ENCODE measurements at regions not wholly inside any gene's neighbourhood (a gene's known extent, or its start where the extent isn't known, plus 50 kb on each side); places are given as distances from the start of the nearest gene placed in this dataset.

- DNase-seq (ENCODE audit: low spot score), result no peak
- TF ChIP-seq CTCF (IDR thresholded peaks at IDR 0.05; ENCODE audit: extremely low read depth, missing control alignments), result no peak
Measured at GRCh38 chr9:94166976-94167346, 82.7 kb downstream of the PTPDC1 start.

- DNase-seq (ENCODE audit: low spot score), result no peak
- no peak for TF ChIP-seq CTCF (IDR thresholded peaks at IDR 0.05; ENCODE audit: extremely low read depth, missing control alignments)
Measured at GRCh38 chr9:94167376-94167890, 83.2 kb downstream of the PTPDC1 start.

GRCh38 chr9:94168203-94169000 is 84.1 kb downstream of the PTPDC1 start:
- no peak for DNase-seq (ENCODE audit: low spot score)
- TF ChIP-seq CTCF (IDR thresholded peaks at IDR 0.05; ENCODE audit: extremely low read depth, missing control alignments), result no peak

- DNase-seq (ENCODE audit: low spot score), result no peak
- TF ChIP-seq CTCF (IDR thresholded peaks at IDR 0.05; ENCODE audit: extremely low read depth, missing control alignments), result no peak
Measured at GRCh38 chr9:94169968-94170367, 85.7 kb downstream of the PTPDC1 start.

GRCh38 chr9:94173632-94174031 is 85.5 kb upstream of the ZNF169 start:
- no peak for DNase-seq (ENCODE audit: low spot score)

GRCh38 chr9:94174164-94174563 is 84.9 kb upstream of the ZNF169 start:
- no peak for TF ChIP-seq CTCF (IDR thresholded peaks at IDR 0.05; ENCODE audit: extremely low read depth, missing control alignments)
- no peak for DNase-seq (ENCODE audit: low spot score)

More at GRCh38 chr9:94173632-94174031, 85.5 kb upstream of the ZNF169 start:
- TF ChIP-seq CTCF (IDR thresholded peaks at IDR 0.05; ENCODE audit: extremely low read depth, missing control alignments), result no peak

- DNase-seq (ENCODE audit: low spot score), result no peak
- TF ChIP-seq CTCF (IDR thresholded peaks at IDR 0.05; ENCODE audit: extremely low read depth, missing control alignments), result no peak
Measured at GRCh38 chr9:94175669-94176068, 83.4 kb upstream of the ZNF169 start.
